Right lobe of liver (tissue), 4 donors: ENCODE measurements at regions not wholly inside any gene's neighbourhood (a gene's known extent, or its start where the extent isn't known, plus 50 kb on each side); places are given as distances from the start of the nearest gene placed in this dataset.

Source experiments
- CTCF ChIP-seq, 4 donors: fragments of 200-600 bp in 3 of 4; fragments of 450-650 bp in 1 of 4; IDR thresholded peaks; one replicate each; pipeline versions ENCODE4 v1.5.1 to v1.8.0; 2016 to 2022; ENCODE audit warnings: antibody characterized with exemption in 4 of 4, mild to moderate bottlenecking in 2 of 4
- POLR2A ChIP-seq: fragments of 450-650 bp; IDR thresholded peaks from one replicate; pipeline ENCODE4 v1.6.1; 2017; ENCODE audit warnings: antibody characterized with exemption, mild to moderate bottlenecking
- donor health status: DM: no; HTN: no; CAD: no.
- donor health status: DM: no; HTN: no; CAD: no.
- donor health status: DM: no; HTN: yes; CAD: no.

- TF ChIP-seq CTCF (IDR thresholded peaks at IDR 0.05) (no peak), POLR2A (no peak)
Observed at GRCh38 chr2:16212321-16212720, 272.0 kb downstream of the MYCN start.
